Mesendoderm (in vitro differentiated cells): ENCODE measurements at regions not wholly inside any gene's neighbourhood (a gene's known extent, or its start where the extent isn't known, plus 50 kb on each side); places are given as distances from the start of the nearest gene placed in this dataset.

Experiments
- DNase-seq: peaks from one replicate; pipeline ENCODE4 v3.0.0; 2013
- H2AK5ac ChIP-seq: 2 replicates; pipeline ENCODE4 v1.6.1; 2013; ENCODE audit warnings: low read length, inconsistent platforms
- H2BK120ac ChIP-seq: 2 replicates; pipeline ENCODE4 v1.6.1; 2013; ENCODE audit warnings: low read depth, mild to moderate bottlenecking, low read length, moderate library complexity, mixed read lengths
- H2BK15ac ChIP-seq: replicated peaks from 2 replicates; pipeline ENCODE4 v1.6.1; 2013; ENCODE audit warnings: low read depth, mild to moderate bottlenecking, moderate library complexity
- H2BK5ac ChIP-seq: 2 replicates; pipeline ENCODE4 v1.6.1; 2013; ENCODE audit warnings: low read length, inconsistent platforms
- H3K18ac ChIP-seq: 2 replicates; pipeline ENCODE4 v1.6.1; 2013; ENCODE audit warnings: mild to moderate bottlenecking, low read length, mixed read lengths
- H3K23ac ChIP-seq: one replicate; pipeline ENCODE4 v1.6.1; 2013; ENCODE audit warnings: low read length
- H3K27ac ChIP-seq: 2 replicates; pipeline ENCODE4 v1.5.1; 2013; ENCODE audit warnings: low read depth, mild to moderate bottlenecking, inconsistent platforms, low read length, moderate library complexity
- H3K27me3 ChIP-seq: 2 replicates; pipeline ENCODE4 v1.6.1; 2013; ENCODE audit warnings: low read length, control low read depth, mild to moderate bottlenecking, inconsistent platforms; ENCODE audit not compliant: insufficient read depth, poor library complexity
- H3K36me3 ChIP-seq: 2 replicates; pipeline ENCODE4 v1.6.1; 2013; ENCODE audit warnings: low read length, inconsistent platforms; ENCODE audit not compliant: control insufficient read depth, insufficient read depth
- H3K4ac ChIP-seq: one replicate; pipeline ENCODE4 v1.6.1; 2013; ENCODE audit warnings: low read depth, mild to moderate bottlenecking, low read length, moderate library complexity
- H3K4me1 ChIP-seq: 2 replicates; pipeline ENCODE4 v1.6.1; 2013; ENCODE audit warnings: low read depth, low read length, inconsistent platforms; ENCODE audit not compliant: control insufficient read depth
- H3K4me2 ChIP-seq: 2 replicates; pipeline ENCODE4 v1.6.1; 2013; ENCODE audit warnings: low read length
- H3K4me3 ChIP-seq: 2 replicates; pipeline ENCODE4 v1.5.1; 2013; ENCODE audit warnings: mild to moderate bottlenecking, low read length
- H3K56ac ChIP-seq: one replicate; pipeline ENCODE4 v1.6.1; 2013; ENCODE audit warnings: low read length
- H3K79me1 ChIP-seq: 2 replicates; pipeline ENCODE4 v1.6.1; 2013; ENCODE audit warnings: low read length, inconsistent platforms
- H3K79me2 ChIP-seq: 2 replicates; pipeline ENCODE4 v1.6.1; 2013; ENCODE audit warnings: mild to moderate bottlenecking, low read length; ENCODE audit not compliant: control insufficient read depth, insufficient read depth
- H3K9ac ChIP-seq: 2 replicates; pipeline ENCODE4 v1.6.1; 2013; ENCODE audit warnings: low read length, inconsistent platforms
- H4K5ac ChIP-seq: one replicate; pipeline ENCODE4 v1.6.1; 2013; ENCODE audit warnings: low read length
- H4K8ac ChIP-seq: one replicate; pipeline ENCODE4 v1.6.1; 2013; ENCODE audit warnings: low read depth, mild to moderate bottlenecking, control low read depth, low read length, moderate library complexity
- WGBS: extraction: QIAGEN DNeasy Blood & Tissue Kit; methylation state at CpG from one replicate; pipeline ENCODE4 v1.1.7; 2013; ENCODE audit warnings: low lambda C conversion rate, missing lambda C conversion rate; ENCODE audit not compliant: insufficient coverage; ENCODE audit errors: extremely low coverage; 5-methylcytosine and 5-hydroxymethylcytosine counted together

GRCh38 chr2:144161061-144161460, 358.9 kb downstream of the ZEB2 start:
- no peak overlapping the region for H2BK120ac ChIP-seq
- WGBS = no CpG with 5 or more reads among the region's 3 CpGs
- no peak overlapping the region for H3K23ac ChIP-seq
- no peak overlapping the region for H3K4me3 ChIP-seq
- no peaks in the 10 kb centered on the region for H3K79me1 ChIP-seq
- no peak overlapping the region for H3K4me2 ChIP-seq
- H2AK5ac ChIP-seq = no peak overlapping the region
- no peak for DNase-seq
- H4K5ac ChIP-seq = no peak overlapping the region
- no peaks in the 10 kb centered on the region for H3K27me3 ChIP-seq
- H3K79me2 ChIP-seq = no peaks in the 10 kb centered on the region
- no peak overlapping the region for H3K9ac ChIP-seq
- H3K18ac ChIP-seq = no peak overlapping the region
- H3K4ac ChIP-seq = no peak overlapping the region
- H3K56ac ChIP-seq = no peak overlapping the region
- H4K8ac ChIP-seq = no peak overlapping the region
- no peak overlapping the region for H2BK5ac ChIP-seq
- no peaks in the 10 kb centered on the region for H3K36me3 ChIP-seq
- no peak overlapping the region for H2BK15ac ChIP-seq
- no peak overlapping the region for H3K27ac ChIP-seq
- no peaks in the 10 kb centered on the region for H3K4me1 ChIP-seq

GRCh38 chr2:144159240-144159639, 360.7 kb downstream of the ZEB2 start:
- Histone ChIP-seq H4K5ac (no peak overlapping the region), H3K56ac (no peak overlapping the region), H3K23ac (no peak overlapping the region), H4K8ac (no peak overlapping the region), H3K36me3 (no peaks in the 10 kb centered on the region), H3K4me3 (no peak overlapping the region), H2AK5ac (no peak overlapping the region), H3K79me1 (no peaks in the 10 kb centered on the region), H3K9ac (no peak overlapping the region), H3K4ac (no peak overlapping the region), H3K79me2 (no peaks in the 10 kb centered on the region), H3K27ac (no peak overlapping the region), H3K27me3 (no peaks in the 10 kb centered on the region), H3K4me1 (no peaks in the 10 kb centered on the region), H3K4me2 (no peak overlapping the region), H2BK120ac (no peak overlapping the region), H2BK15ac (no peak overlapping the region), H3K18ac (no peak overlapping the region), H2BK5ac (no peak overlapping the region)
- DNase-seq = no peak
- WGBS = no CpG with 5 or more reads among the region's 4 CpGs

GRCh38 chr2:144158096-144158495, 361.8 kb downstream of the ZEB2 start:
- H3K9ac ChIP-seq = no peak overlapping the region
- no peak overlapping the region for H3K4me3 ChIP-seq
- no CpG with 5 or more reads among the region's 2 CpGs for WGBS
- H3K27ac ChIP-seq = no peak overlapping the region
- H3K79me1 ChIP-seq = no peaks in the 10 kb centered on the region
- H3K18ac ChIP-seq = no peak overlapping the region
- no peaks in the 10 kb centered on the region for H3K79me2 ChIP-seq
- no peak overlapping the region for H2AK5ac ChIP-seq
- no peak overlapping the region for H3K4ac ChIP-seq
- no peak overlapping the region for H2BK5ac ChIP-seq
- no peak overlapping the region for H4K8ac ChIP-seq
- no peak overlapping the region for H4K5ac ChIP-seq
- H3K4me1 ChIP-seq = no peaks in the 10 kb centered on the region
- no peak overlapping the region for H2BK15ac ChIP-seq
- no peaks in the 10 kb centered on the region for H3K27me3 ChIP-seq
- no peak overlapping the region for H3K4me2 ChIP-seq
- no peaks in the 10 kb centered on the region for H3K36me3 ChIP-seq
- no peak overlapping the region for H3K23ac ChIP-seq
- no peak overlapping the region for H2BK120ac ChIP-seq
- DNase-seq = no peak
- H3K56ac ChIP-seq = no peak overlapping the region

- Histone ChIP-seq H3K4ac (no peak overlapping the region), H4K5ac (no peak overlapping the region), H3K9ac (no peak overlapping the region), H3K79me1 (no peaks in the 10 kb centered on the region), H3K4me3 (no peak overlapping the region), H3K18ac (peak overlapping the region; percentile 51), H2BK120ac (no peak overlapping the region), H3K36me3 (no peaks in the 10 kb centered on the region), H2BK15ac (no peak overlapping the region), H2AK5ac (no peak overlapping the region), H3K79me2 (no peaks in the 10 kb centered on the region), H3K23ac (no peak overlapping the region), H4K8ac (no peak overlapping the region), H3K56ac (no peak overlapping the region), H3K4me1 (no peaks in the 10 kb centered on the region), H3K4me2 (no peak overlapping the region), H2BK5ac (no peak overlapping the region), H3K27ac (no peak overlapping the region), H3K27me3 (no peaks in the 10 kb centered on the region)
- WGBS = no CpG with 5 or more reads among the region's 6 CpGs
- DNase-seq = peak; percentile 46
Observed at GRCh38 chr2:144156736-144157640, 362.9 kb downstream of the ZEB2 start.

- no peaks in the 10 kb centered on the region for H3K36me3 ChIP-seq
- no peak overlapping the region for H3K9ac ChIP-seq
- H2BK15ac ChIP-seq = no peak overlapping the region
- H4K5ac ChIP-seq = no peak overlapping the region
- H2BK5ac ChIP-seq = no peak overlapping the region
- H3K56ac ChIP-seq = no peak overlapping the region
- H3K27ac ChIP-seq = no peak overlapping the region
- H4K8ac ChIP-seq = no peak overlapping the region
- no peaks in the 10 kb centered on the region for H3K79me1 ChIP-seq
- no peaks in the 10 kb centered on the region for H3K79me2 ChIP-seq
- H3K4me2 ChIP-seq = no peak overlapping the region
- H3K4me1 ChIP-seq = no peaks in the 10 kb centered on the region
- H3K27me3 ChIP-seq = no peaks in the 10 kb centered on the region
- no peak overlapping the region for H3K4ac ChIP-seq
- DNase-seq = no peak
- no peak overlapping the region for H3K18ac ChIP-seq
- no peak overlapping the region for H3K4me3 ChIP-seq
- no CpG with 5 or more reads among the region's 2 CpGs for WGBS
- no peak overlapping the region for H2BK120ac ChIP-seq
- H3K23ac ChIP-seq = no peak overlapping the region
- H2AK5ac ChIP-seq = no peak overlapping the region
Observed at GRCh38 chr2:144154205-144154604, 365.7 kb downstream of the ZEB2 start.
